ENCODE measurements at regions not wholly inside any gene's neighbourhood (a gene's known extent, or its start where the extent isn't known, plus 50 kb on each side); places are given as distances from the start of the nearest gene placed in this dataset.

DNA sequence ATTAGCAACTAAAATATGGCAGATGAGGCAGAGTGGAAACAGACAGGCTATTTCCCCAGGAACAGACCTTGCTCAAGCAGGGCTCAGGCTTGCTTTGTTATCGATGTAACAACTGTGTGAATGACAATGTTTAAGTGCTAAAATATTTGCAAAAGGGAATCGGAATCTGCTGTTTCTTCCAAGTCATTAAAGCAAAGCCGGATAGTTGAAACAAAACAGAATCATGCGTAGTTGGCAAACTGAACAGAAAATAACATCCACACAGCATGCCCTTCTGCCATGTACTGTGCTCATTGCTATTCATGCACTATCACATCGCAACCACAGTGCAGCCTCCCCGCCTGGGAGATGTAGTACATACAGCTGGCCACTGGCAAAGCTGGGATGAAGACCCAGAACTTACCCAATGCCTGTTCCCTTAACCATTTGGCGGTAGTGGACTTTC, 799.1 kb downstream of the DIAPH3 start:
- Histone ChIP-seq H3K9ac (ENCODE audit: insufficient read depth, low read depth, low read length) (no peak overlapping the region), H3K9me3 (ENCODE audit: low read length) (no peaks in the 10 kb centered on the region), H3K79me2 (ENCODE audit: insufficient read depth, low read length) (no peaks in the 10 kb centered on the region), H3K27ac (ENCODE audit: extremely low read length, insufficient read depth, low read length) (no peak overlapping the region), H3K36me3 (replicated peaks in 1 of 2; ENCODE audit: control insufficient read depth in 1 of 2, insufficient read depth in 2 of 2, low read length in 2 of 2) (no peaks in the 10 kb centered on the region), H4K20me1 (ENCODE audit: insufficient read depth, low read length) (no peaks in the 10 kb centered on the region), H2AFZ (ENCODE audit: low read length) (no peak overlapping the region), H3K4me2 (ENCODE audit: low read depth, low read length) (no peak overlapping the region), H3K4me3 (replicated peaks in 1 of 3; ENCODE audit: insufficient read depth in 1 of 3, low read depth in 2 of 3, low read length in 3 of 3) (no peak overlapping the region), H3K4me1 (ENCODE audit: insufficient read depth, low read length) (no peaks in the 10 kb centered on the region), H3K27me3 (ENCODE audit: control insufficient read depth in 1 of 2, insufficient read depth in 2 of 2, low read length in 2 of 2) (no peaks in the 10 kb centered on the region)
- in situ Hi-C loops (cut with HindIII; ENCODE audit: extremely low pct_ligation_motif_present, low pct_unique_long_range_greater_than_20kb) (no loop called here), intact Hi-C loops (cut with micrococcal nuclease; ENCODE audit: unreplicated experiment) (no loop called here)
- FAIRE-seq = no peak
- WGBS (ENCODE audit: low lambda C conversion rate) = 63% methylated on average over 7 of the region's 7 CpGs
- CTCF ChIA-PET (ENCODE audit: low intra/inter-chr PET ratio, low total read pairs) = no interaction called here
- no TSS peak for BruUV-seq (replicated peaks)
- ATAC-seq = peak; percentile 89
- POLR2A ChIA-PET = no interaction called here
- DNase-seq (ENCODE audit: low spot score) = no peak
- TF ChIP-seq MEIS1 (CRISPR knock-in tag; IDR thresholded peaks at IDR 0.05; ENCODE audit: borderline replicate concordance) (no peak), ZNF609 (CRISPR knock-in tag; IDR thresholded peaks at IDR 0.05; ENCODE audit: borderline replicate concordance) (no peak), ZNF205 (CRISPR knock-in tag; IDR thresholded peaks at IDR 0.05) (no peak), GPBP1L1 (CRISPR knock-in tag; IDR thresholded peaks at IDR 0.05) (no peak), ZNF101 (CRISPR knock-in tag; IDR thresholded peaks at IDR 0.05; ENCODE audit: borderline replicate concordance, low read depth) (no peak), BHLHE40 (IDR thresholded peaks at IDR 0.05; ENCODE audit: low read length) (no peak), ZNF468 (CRISPR knock-in tag; IDR thresholded peaks at IDR 0.05) (no peak), ZSCAN20 (CRISPR knock-in tag; IDR thresholded peaks at IDR 0.05; ENCODE audit: borderline replicate concordance) (no peak), THAP8 (CRISPR knock-in tag; IDR thresholded peaks at IDR 0.05; ENCODE audit: borderline replicate concordance) (no peak)
- TF ChIP-seq, protein P1, sequence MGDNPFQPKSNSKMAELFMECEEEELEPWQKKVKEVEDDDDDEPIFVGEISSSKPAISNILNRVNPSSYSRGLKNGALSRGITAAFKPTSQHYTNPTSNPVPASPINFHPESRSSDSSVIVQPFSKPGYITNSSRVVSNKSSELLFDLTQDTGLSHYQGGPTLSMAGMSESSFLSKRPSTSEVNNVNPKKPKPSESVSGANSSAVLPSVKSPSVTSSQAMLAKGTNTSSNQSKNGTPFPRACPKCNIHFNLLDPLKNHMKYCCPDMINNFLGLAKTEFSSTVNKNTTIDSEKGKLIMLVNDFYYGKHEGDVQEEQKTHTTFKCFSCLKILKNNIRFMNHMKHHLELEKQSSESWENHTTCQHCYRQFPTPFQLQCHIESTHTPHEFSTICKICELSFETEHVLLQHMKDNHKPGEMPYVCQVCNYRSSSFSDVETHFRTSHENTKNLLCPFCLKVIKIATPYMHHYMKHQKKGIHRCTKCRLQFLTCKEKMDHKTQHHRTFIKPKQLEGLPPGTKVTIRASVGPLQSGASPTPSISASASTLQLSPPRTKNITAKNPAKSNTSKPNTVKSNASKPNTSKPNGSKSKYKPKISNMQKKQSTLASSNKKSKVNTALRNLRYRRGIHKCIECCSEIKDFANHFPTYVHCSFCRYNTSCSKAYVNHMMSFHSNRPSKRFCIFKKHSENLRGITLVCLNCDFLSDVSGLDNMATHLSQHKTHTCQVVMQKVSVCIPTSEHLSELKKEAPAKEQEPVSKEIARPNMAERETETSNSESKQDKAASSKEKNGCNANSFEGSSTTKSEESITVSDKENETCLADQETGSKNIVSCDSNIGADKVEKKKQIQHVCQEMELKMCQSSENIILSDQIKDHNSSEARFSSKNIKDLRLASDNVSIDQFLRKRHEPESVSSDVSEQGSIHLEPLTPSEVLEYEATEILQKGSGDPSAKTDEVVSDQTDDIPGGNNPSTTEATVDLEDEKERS (CRISPR knock-in tag; IDR thresholded peaks at IDR 0.05) = no peak
- TF ChIP-seq, protein P2, sequence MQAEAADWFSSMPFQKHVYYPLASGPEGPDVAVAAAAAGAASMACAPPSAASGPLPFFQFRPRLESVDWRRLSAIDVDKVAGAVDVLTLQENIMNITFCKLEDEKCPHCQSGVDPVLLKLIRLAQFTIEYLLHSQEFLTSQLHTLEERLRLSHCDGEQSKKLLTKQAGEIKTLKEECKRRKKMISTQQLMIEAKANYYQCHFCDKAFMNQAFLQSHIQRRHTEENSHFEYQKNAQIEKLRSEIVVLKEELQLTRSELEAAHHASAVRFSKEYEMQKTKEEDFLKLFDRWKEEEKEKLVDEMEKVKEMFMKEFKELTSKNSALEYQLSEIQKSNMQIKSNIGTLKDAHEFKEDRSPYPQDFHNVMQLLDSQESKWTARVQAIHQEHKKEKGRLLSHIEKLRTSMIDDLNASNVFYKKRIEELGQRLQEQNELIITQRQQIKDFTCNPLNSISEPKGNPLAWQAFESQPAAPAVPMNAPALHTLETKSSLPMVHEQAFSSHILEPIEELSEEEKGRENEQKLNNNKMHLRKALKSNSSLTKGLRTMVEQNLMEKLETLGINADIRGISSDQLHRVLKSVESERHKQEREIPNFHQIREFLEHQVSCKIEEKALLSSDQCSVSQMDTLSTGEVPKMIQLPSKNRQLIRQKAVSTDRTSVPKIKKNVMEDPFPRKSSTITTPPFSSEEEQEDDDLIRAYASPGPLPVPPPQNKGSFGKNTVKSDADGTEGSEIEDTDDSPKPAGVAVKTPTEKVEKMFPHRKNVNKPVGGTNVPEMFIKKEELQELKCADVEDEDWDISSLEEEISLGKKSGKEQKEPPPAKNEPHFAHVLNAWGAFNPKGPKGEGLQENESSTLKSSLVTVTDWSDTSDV (CRISPR knock-in tag; IDR thresholded peaks at IDR 0.05) = no peak

Data from HepG2 (cell line).